GM12892 (cell line): ENCODE measurements at regions not wholly inside any gene's neighbourhood (a gene's known extent, or its start where the extent isn't known, plus 50 kb on each side); places are given as distances from the start of the nearest gene placed in this dataset.

ENCODE experiments used
- POLR2A ChIP-seq: IDR thresholded peaks from 2 replicates; pipeline ENCODE4 v1.6.1; 2011; ENCODE audit warnings: low read depth, low read length, control low read depth
- POLR2AphosphoS5 ChIP-seq: IDR thresholded peaks from 2 replicates; pipeline ENCODE4 v1.6.1; 2011; ENCODE audit warnings: low read depth, low read length, control low read depth
- TAF1 ChIP-seq: IDR thresholded peaks from 2 replicates; pipeline ENCODE4 v1.6.1; 2011; ENCODE audit warnings: low read depth, mild to moderate bottlenecking, control low read depth, low read length, borderline replicate concordance

- TF ChIP-seq POLR2A, result no peak
- TF ChIP-seq POLR2AphosphoS5, result no peak
- no peak for TF ChIP-seq TAF1
Measured at GRCh38 chr4:59091146-59092142, 1981.3 kb upstream of the IGFBP7 start.
